ENCODE measurements at regions not wholly inside any gene's neighbourhood (a gene's known extent, or its start where the extent isn't known, plus 50 kb on each side); places are given as distances from the start of the nearest gene placed in this dataset.

- TF ChIP-seq CTCF (IDR thresholded peaks at IDR 0.05; ENCODE audit: low read depth, low read length), result no peak
- no peak for TF ChIP-seq POLR2A (IDR thresholded peaks at IDR 0.05; ENCODE audit: extremely low read depth, insufficient read length)
- no peak for TF ChIP-seq MYC (IDR thresholded peaks at IDR 0.05; ENCODE audit: low read depth, low read length)
These were observed 153.5 kb downstream of the MAT2B start for GRCh38 chr5:163658702-163659567.

Data from NB4 (cell line).